ENCODE measurements at regions not wholly inside any gene's neighbourhood (a gene's known extent, or its start where the extent isn't known, plus 50 kb on each side); places are given as distances from the start of the nearest gene placed in this dataset.

DNA sequence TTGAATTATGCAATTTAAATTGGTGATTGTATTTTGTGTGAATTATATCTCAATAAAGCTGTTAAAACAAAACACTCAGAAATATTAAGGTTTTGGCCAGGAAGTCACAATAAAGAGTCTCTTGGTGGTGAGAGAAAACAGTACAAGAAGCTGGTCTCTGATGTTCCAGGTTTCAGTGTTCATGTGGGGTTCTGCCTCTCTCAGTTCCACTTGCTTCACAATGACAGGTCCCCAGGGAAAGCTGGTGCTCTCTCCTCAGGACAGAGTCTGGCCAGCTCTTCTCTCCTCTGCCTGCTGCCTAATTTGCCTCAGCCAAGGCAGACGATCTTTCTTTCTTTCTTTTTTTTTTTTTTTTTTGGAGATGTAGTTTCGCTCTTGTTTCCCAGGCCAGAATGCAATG, 342.9 kb upstream of the PLXNA2 start:
- TF ChIP-seq CTCF (conservative IDR thresholded peaks at IDR 0.05; ENCODE audit: low read depth in 2 of 2) (no peak), JUNB (IDR thresholded peaks at IDR 0.05; ENCODE audit: unreplicated experiment) (no peak), POLR2AphosphoS5 (IDR thresholded peaks at IDR 0.05; ENCODE audit: low read depth) (no peak), EZH2 (IDR thresholded peaks at IDR 0.05; ENCODE audit: low read depth, unreplicated experiment) (no peak), ZNF114 (CRISPR knock-in tag; IDR thresholded peaks at IDR 0.05) (no peak)
- TF ChIP-seq, protein P1, sequence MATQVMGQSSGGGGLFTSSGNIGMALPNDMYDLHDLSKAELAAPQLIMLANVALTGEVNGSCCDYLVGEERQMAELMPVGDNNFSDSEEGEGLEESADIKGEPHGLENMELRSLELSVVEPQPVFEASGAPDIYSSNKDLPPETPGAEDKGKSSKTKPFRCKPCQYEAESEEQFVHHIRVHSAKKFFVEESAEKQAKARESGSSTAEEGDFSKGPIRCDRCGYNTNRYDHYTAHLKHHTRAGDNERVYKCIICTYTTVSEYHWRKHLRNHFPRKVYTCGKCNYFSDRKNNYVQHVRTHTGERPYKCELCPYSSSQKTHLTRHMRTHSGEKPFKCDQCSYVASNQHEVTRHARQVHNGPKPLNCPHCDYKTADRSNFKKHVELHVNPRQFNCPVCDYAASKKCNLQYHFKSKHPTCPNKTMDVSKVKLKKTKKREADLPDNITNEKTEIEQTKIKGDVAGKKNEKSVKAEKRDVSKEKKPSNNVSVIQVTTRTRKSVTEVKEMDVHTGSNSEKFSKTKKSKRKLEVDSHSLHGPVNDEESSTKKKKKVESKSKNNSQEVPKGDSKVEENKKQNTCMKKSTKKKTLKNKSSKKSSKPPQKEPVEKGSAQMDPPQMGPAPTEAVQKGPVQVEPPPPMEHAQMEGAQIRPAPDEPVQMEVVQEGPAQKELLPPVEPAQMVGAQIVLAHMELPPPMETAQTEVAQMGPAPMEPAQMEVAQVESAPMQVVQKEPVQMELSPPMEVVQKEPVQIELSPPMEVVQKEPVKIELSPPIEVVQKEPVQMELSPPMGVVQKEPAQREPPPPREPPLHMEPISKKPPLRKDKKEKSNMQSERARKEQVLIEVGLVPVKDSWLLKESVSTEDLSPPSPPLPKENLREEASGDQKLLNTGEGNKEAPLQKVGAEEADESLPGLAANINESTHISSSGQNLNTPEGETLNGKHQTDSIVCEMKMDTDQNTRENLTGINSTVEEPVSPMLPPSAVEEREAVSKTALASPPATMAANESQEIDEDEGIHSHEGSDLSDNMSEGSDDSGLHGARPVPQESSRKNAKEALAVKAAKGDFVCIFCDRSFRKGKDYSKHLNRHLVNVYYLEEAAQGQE (IDR thresholded peaks at IDR 0.05; ENCODE audit: unreplicated experiment) = no peak

All from GM23338 (cell line).